LNCAP (cell line): ENCODE measurements at regions not wholly inside any gene's neighbourhood (a gene's known extent, or its start where the extent isn't known, plus 50 kb on each side); places are given as distances from the start of the nearest gene placed in this dataset.

Experiments used
- TF ChIP-seq, protein P1 (sequence below): fragments of 450-650 bp; IDR thresholded peaks from 2 replicates; pipeline ENCODE4 v1.5.1; 2017; ENCODE audit warnings: mild to moderate bottlenecking

GRCh38 chr9:113669522-113670115, 206.1 kb downstream of the RGS3 start:
- TF ChIP-seq, protein P1, sequence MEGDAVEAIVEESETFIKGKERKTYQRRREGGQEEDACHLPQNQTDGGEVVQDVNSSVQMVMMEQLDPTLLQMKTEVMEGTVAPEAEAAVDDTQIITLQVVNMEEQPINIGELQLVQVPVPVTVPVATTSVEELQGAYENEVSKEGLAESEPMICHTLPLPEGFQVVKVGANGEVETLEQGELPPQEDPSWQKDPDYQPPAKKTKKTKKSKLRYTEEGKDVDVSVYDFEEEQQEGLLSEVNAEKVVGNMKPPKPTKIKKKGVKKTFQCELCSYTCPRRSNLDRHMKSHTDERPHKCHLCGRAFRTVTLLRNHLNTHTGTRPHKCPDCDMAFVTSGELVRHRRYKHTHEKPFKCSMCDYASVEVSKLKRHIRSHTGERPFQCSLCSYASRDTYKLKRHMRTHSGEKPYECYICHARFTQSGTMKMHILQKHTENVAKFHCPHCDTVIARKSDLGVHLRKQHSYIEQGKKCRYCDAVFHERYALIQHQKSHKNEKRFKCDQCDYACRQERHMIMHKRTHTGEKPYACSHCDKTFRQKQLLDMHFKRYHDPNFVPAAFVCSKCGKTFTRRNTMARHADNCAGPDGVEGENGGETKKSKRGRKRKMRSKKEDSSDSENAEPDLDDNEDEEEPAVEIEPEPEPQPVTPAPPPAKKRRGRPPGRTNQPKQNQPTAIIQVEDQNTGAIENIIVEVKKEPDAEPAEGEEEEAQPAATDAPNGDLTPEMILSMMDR = no peak

DNA sequence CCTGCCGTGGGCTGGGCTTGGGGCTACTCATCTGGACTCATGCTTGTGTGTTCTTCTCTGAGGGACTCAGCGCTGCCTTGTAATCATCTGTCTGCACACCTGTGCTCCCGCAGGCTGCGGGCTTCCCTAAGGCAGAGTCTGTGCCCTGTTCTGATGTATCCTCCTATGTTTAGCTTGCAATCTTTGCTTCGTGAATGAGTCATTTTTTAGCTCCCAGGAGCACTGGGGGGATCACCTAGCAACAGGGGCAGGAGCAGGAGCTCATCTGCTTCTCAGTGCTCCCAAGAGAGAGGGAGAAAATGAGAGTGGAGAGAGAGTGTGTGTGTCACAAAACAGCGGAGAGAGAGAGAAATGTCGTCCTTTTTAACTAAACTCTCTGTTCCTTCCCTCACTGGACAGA, 202.4 kb upstream of the ZNF618 start:
- TF ChIP-seq, protein P1 = no peak

DNA sequence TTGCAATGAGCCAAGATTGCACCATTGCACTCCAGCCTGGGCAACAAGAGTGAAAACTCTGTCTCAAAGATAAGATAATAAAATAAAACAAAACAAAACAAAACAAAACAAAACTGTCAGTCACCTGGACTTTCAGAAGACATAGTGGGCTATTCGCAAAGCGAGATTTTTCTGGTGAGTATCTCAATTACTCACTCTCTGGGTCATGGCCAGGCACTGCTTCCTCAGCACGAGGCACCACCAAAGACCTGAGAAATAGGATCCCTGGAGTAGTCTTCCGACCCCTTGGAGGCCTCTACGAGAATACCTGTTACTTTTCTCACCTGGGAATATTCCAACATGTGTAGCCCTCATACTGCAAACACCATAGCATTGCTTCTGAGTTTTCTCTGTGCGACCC, 201.7 kb upstream of the ZNF618 start:
- TF ChIP-seq, protein P1 = no peak

GRCh38 chr9:113675475-113675941, 200.6 kb upstream of the ZNF618 start:
- TF ChIP-seq, protein P1 = no peak

DNA sequence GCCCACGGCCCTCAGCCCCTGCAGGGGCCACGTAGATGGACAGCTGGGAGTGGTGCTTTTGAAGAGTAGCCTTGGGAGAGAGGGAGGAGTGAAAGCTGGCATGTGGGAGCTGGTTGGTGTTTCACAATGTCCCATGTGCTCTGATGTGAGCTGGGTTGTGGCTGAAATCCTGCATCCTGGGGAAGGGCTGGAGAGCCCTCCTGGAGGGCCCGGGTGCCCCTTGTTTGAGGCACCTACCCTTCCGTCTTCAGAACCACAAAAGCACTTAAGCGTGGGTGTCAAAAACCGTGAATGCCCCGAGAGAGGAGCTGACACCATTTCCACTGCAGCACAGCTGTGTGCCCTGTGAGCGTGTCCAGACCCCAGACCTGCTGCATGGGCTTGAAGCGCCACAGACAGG, 199.1 kb upstream of the ZNF618 start:
- TF ChIP-seq, protein P1 = no peak

GRCh38 chr9:113677569-113677968, 198.5 kb upstream of the ZNF618 start:
- TF ChIP-seq, protein P1 = no peak

DNA sequence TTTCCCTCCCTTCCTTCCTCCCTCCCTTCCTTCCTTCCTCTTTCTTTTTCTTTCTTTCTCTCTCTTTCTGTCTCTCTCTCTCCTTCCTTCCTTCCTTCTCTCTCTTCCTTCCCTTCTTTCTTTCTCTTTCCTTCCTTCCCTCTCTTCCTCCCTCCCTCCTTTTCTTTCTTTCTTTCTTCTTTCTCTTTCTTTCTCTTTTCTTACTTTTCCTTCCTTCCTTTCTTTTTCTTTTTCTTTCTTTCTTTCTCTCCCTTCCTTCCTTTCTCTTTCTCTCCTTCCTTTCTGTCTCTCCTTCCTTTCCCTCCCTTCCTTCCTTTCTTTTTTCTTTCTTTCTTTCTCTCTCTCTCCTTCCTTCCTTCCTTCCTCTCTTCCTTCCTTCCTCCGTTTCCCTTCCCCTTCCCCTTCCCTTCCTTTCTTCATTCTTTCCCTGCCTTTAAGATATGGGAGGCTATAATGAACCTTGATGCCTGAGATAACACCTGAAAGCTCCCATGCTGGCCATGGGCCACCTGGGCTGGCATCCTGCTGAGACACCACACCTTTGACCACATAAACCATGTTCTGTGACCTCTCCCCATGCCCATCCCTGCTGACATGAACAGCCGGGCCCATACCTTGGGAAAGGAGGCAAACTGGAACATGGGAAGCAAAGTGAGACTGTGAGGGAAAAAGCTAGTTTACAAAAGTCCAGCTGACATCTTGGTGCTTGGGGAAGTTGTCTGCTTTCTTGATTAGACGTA, 197.8 kb upstream of the ZNF618 start:
- TF ChIP-seq, protein P1 = no peak
